Prostate gland (tissue), 2 donors: ENCODE measurements at regions not wholly inside any gene's neighbourhood (a gene's known extent, or its start where the extent isn't known, plus 50 kb on each side); places are given as distances from the start of the nearest gene placed in this dataset.

Source experiments
- POLR2A ChIP-seq: fragments of 450-650 bp; IDR thresholded peaks from one replicate; pipeline ENCODE4 v1.6.1; 2016; ENCODE audit warnings: antibody characterized with exemption, mild to moderate bottlenecking
- POLR2AphosphoS5 ChIP-seq: sonication (generic); formaldehyde crosslinking; IDR thresholded peaks from one replicate; pipeline ENCODE4 v1.6.1; 2017; ENCODE audit warnings: antibody characterized with exemption
- TF ChIP-seq, protein P1 (sequence below), 4 experiments: fragments of 200-600 bp in 2 of 4; fragments of 450-650 bp in 2 of 4; sonication (generic) in 2 of 4; IDR thresholded peaks; 1 replicate in 3 of 4; 2 replicates in 1 of 4; pipeline ENCODE4 v1.5.1; 2016 to 2019; ENCODE audit warnings: antibody characterized with exemption in 4 of 4, mild to moderate bottlenecking in 2 of 4, moderate library complexity in 2 of 4

DNA sequence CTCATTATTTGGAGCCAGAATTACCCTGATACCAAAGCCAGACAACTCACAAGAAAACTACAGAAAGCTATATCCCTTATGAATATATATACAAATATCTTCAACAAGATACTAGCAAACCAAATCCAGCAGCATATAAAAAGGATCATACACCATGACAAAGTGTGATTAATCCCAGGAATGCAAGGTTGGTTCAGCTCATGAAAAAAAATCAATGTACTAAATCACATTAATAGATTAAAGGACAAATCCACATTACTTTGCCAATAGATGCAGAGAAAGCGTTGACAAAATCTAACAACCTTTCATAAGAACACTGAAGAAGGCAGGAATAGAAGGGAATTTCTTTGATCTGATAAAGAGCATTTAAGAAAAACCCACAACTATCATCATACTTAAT is 50.4 kb upstream of the TEAD1 start:
- TF ChIP-seq, protein P1, sequence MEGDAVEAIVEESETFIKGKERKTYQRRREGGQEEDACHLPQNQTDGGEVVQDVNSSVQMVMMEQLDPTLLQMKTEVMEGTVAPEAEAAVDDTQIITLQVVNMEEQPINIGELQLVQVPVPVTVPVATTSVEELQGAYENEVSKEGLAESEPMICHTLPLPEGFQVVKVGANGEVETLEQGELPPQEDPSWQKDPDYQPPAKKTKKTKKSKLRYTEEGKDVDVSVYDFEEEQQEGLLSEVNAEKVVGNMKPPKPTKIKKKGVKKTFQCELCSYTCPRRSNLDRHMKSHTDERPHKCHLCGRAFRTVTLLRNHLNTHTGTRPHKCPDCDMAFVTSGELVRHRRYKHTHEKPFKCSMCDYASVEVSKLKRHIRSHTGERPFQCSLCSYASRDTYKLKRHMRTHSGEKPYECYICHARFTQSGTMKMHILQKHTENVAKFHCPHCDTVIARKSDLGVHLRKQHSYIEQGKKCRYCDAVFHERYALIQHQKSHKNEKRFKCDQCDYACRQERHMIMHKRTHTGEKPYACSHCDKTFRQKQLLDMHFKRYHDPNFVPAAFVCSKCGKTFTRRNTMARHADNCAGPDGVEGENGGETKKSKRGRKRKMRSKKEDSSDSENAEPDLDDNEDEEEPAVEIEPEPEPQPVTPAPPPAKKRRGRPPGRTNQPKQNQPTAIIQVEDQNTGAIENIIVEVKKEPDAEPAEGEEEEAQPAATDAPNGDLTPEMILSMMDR (IDR thresholded peaks at IDR 0.05): no peak
- TF ChIP-seq POLR2AphosphoS5 (no peak), POLR2A (no peak)
